UCSD-AML1 (cell line): ENCODE measurements at regions not wholly inside any gene's neighbourhood (a gene's known extent, or its start where the extent isn't known, plus 50 kb on each side); places are given as distances from the start of the nearest gene placed in this dataset.
"Not testable (repeated sequence)": the region's sequence is repeated elsewhere in the genome, so short reads cannot be mapped to it uniquely, and the experiment has no call there.

Experiments used
- DNase-seq: peaks from one replicate; lab custom pipeline; 2025; ENCODE audit not compliant: unreplicated experiment; lab: John Stamatoyannopoulos, UW

DNA sequence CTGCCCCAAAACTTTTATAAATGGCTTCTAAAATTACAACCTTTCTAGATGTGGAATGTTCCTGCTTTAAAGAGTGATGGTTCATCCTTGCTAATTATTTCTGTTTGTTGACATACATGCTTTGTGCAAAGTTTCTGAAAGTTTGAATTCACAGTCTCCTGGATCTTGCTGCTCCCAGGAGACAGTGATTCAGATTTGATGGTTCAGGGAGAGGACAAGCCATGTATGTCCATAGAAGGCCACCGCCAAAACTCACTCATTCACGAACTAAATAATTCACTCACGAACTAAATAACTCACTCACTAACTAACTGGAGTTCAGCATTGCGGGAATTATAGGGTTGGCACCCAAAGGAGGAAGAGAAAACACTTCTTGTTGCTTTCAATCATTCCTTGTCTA lies 416.5 kb upstream of the ZEB2 start:
- DNase-seq = no peak

GRCh38 chr2:144935736-144936135 lies 415.8 kb upstream of the ZEB2 start:
- DNase-seq = no peak

DNA sequence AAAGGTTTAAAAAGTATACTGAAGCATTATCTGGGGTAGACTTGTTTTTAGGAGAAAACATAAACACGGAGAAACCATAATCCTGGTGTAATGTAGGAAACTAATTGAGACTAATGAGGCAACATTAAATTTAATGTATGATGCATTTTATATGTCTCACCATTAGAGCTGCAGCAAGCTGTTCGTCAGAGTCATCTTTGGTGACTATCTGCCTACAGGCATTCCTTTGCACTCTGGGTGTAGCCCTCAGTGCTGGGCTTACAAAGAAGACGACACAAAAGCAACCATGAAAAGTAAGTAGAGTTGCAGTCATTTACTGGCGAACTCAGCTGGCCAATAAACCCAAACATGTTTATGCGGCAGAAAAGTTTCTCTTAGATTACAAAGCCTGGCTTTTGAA lies 415.3 kb upstream of the ZEB2 start:
- no peak for DNase-seq

DNA sequence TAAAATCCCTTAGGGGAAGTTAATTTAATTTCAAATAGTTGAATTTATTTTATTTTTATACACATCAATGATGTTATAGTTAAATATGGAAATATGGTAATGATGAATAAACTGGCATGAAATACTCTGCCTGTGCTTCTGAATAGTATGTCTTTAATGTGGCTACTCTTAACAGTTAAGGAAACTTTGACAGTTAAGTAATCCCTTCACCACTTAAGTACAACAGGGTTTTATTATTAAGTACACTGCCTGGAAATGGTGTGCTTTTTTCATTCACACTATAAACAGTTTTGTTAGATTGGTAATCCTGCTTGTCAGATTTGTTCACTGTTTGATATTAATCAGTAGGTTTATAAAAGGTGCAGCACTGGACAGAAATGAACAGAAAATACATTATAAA lies 412.0 kb upstream of the ZEB2 start:
- no peak for DNase-seq

- no peak for DNase-seq
Measured at GRCh38 chr2:144931480-144931879, 411.6 kb upstream of the ZEB2 start.

DNA sequence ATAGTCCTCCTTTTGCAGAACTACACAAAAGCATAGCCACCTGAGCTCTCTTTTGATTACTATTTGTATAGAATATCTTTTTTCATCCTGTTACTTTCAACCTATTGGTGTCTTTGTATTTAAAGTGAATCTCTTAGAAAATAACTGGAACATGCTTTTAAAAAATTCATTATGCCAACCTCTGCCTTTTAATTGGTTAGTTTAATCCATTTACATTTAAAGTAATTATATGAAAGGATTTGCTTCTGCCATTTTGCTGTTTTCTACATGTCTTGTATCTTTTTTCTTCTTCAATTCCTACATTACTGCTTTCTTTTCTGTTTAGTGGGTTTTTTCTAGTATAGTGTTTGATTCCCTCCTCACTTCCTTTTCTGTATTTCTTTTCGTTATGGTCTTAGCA lies 407.5 kb upstream of the ZEB2 start:
- no peak for DNase-seq

GRCh38 chr2:144925886-144926285 lies 406.0 kb upstream of the ZEB2 start:
- DNase-seq = no peak

DNA sequence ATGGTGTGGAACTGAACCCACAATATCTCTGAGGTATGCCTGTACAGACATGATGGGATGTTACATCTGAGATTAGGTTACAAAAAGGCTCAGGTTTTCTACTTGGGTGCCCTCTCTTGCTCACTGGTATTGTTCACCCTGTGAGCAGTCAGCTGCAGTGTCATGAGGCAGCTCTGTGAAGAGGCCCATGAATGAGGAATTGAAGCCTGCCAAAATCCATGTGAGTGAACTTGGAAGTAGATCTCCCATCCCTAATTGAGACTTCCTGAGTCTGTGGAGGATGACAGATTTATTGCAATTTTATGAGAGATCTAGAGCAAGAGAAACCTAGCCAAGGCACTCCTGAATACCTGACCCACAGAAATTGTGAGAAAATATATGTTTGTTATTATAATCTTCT lies 404.9 kb upstream of the ZEB2 start:
- no peak for DNase-seq

DNA sequence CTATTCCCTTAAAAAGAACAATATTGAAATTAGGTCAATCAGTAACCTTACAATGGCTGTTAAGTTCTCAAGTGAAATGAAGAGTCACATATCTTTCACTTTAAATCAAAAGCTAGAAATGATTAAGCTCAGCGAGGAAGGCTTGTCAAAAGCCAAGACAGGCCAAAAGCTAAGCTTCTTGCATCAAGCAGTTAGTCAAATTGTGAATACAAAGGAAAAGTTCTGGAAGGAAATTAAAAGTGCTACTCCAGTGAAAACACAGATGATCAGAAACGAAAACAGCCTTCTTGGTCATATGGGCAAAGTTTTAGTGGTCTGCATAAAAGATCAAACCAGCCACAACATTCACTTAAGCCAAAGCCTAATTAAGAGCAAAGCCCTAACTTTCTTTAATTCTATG lies 402.6 kb upstream of the ZEB2 start:
- no peak for DNase-seq

- DNase-seq = no peak
Measured at GRCh38 chr2:144920755-144921530, 401.0 kb upstream of the ZEB2 start.

- no peak for DNase-seq
Measured at GRCh38 chr2:144914622-144915318, 394.9 kb upstream of the ZEB2 start.

- DNase-seq = no peak
Measured at GRCh38 chr2:144914113-144914512, 394.2 kb upstream of the ZEB2 start.

GRCh38 chr2:144912206-144912605 lies 392.3 kb upstream of the ZEB2 start:
- no peak for DNase-seq

DNA sequence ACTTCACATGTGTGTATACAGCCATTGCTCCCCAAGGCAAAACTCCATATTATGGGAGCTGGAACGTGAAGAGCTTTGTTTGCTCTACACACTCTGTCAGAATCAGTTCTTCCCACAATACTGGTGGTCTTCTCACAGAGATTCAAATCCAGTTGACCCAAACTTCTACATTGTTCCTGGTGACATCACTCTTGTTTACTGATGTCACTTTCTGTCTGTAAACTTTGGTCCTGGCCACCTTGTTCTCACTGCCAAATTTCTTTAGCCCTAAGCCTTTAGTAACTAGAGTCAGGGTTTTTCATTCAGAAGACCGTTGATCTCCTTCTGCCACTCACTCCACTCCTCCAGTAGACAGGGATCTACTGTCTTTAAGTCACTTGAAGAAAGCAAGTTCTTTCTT lies 386.0 kb upstream of the ZEB2 start:
- no peak for DNase-seq

DNA sequence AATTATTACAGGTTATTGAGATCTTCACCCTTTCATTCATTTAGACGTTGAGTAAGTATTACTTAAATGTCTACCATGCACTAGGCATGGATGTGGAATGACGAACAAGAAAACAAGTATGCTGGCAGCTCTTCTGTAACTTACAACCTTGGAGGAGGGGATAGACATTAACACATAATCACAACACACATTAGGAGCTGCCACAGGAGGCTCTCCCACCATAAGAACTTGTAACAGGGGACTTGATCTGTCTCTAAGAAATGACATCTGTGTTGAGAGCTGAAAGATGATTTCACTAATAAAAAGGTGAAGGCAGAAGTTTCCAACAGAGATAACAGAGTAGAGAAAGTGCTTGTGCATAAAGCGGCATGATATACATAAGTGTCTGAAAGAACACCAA lies 384.7 kb upstream of the ZEB2 start:
- no peak for DNase-seq

GRCh38 chr2:144903045-144903444 lies 383.1 kb upstream of the ZEB2 start:
- DNase-seq = not testable (repeated sequence)

GRCh38 chr2:144901386-144901785 lies 381.5 kb upstream of the ZEB2 start:
- DNase-seq = not testable (repeated sequence)

DNA sequence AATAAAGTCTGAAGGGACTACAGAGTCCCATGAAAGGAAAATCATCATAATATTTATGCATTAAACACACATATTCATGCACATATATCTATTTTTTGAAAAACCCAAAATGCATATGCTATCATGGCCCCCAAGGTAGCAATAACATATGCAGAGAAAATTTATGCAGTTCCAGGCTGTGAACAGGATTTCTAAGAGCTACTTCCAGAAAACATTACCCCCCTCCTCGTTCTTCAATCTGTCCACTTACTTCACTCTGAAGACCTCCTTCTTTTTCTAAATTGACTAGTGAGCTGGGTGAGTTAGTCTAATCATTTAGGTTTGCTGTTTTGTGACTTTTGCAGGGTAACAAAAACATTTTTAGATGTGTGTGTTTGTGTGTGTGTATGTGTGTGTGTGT lies 376.4 kb upstream of the ZEB2 start:
- DNase-seq = no peak

- DNase-seq = peak; percentile 7
Measured at GRCh38 chr2:144894612-144895599, 375.0 kb upstream of the ZEB2 start.

DNA sequence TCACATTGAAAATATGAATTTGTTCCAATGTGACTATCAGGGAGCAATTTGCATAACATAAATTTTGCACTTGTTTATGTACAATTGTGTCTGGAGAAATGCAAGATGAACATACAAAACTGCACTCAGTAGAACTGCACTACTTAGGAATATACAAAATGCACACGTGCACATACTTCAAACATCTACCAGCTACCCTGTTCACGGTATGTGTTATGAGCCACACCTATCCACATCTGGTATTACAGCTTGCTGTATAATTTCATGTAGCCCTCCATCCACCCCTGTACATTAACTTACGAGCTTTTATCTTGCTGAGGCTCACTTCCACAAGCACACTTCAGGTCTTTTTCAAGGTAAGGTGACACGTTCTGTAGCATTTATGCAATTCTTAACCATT lies 373.5 kb upstream of the ZEB2 start:
- DNase-seq = no peak

DNA sequence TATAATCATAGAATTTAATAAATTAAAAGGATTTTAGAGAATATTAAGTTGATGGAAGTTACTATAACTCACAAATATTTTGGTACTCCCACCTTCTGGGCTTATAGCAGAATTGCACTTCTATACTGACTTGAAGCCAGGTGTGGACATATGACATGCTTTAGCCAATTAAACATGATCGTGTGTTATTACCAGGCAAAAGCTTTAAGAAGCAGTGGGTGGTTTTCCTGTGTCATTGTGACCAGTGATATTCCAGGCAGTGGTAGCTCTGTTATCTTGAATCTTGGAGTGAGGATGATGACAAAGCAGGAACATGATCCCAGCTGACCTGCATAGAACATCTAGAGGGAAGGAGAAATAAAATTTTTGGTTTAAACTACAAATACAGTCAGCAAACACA lies 370.9 kb upstream of the ZEB2 start:
- DNase-seq = no peak

GRCh38 chr2:144889348-144889747 lies 369.4 kb upstream of the ZEB2 start:
- DNase-seq = no peak
